MM.1S (cell line): ENCODE measurements at regions not wholly inside any gene's neighbourhood (a gene's known extent, or its start where the extent isn't known, plus 50 kb on each side); places are given as distances from the start of the nearest gene placed in this dataset.

Source experiments
- CTCF ChIP-seq: fragments of 300-600 bp; sonication (generic); IDR thresholded peaks from 2 replicates; pipeline ENCODE4 v1.5.1; 2016; ENCODE audit warnings: antibody characterized with exemption, low read length, mixed read lengths
- EZH2 ChIP-seq: fragments of 300-600 bp; sonication (generic); optimal IDR thresholded peaks from 2 replicates; pipeline ENCODE3; 2017; ENCODE audit warnings: low read depth, mild to moderate bottlenecking, antibody characterized with exemption, low read length, mixed read lengths

DNA sequence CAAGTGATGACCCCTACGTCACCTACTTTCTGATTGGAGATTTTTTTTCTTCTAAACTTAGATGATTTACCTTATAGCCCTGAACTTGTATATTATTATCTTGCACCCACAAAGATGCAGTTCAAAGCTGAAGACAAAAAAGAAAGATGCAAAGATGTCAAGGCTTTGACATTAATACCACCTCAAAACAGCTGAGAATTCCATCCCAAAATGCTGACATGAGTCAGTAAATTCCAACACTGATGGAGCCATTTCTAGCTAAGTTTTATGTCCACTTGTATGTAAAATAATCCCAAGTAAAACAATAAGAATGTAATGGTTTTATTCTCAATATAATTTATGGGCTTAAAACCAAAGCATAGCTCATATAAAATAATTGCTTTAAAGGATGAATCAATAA is 91.5 kb upstream of the CDH9 start:
- TF ChIP-seq CTCF = no peak
- no peak for TF ChIP-seq EZH2
